Stimulated activated CD4-positive, alpha-beta T cell treated with anti-CD3 and anti-CD28 coated beads, Interleukin-1b, Interleukin-23, amount 100 ng/mL, for 24 hours (primary cell): ENCODE measurements at regions not wholly inside any gene's neighbourhood (a gene's known extent, or its start where the extent isn't known, plus 50 kb on each side); places are given as distances from the start of the nearest gene placed in this dataset.

ENCODE experiments used
- DNase-seq, 4 experiments: peaks; one replicate each; pipeline ENCODE4 v3.0.0-alpha.2; 2020; ENCODE audit warnings: low read depth in 4 of 4, low spot score in 1 of 4

- DNase-seq: no peak
Measured at GRCh38 chr4:65983061-65983460, 312.8 kb upstream of the EPHA5 start.

GRCh38 chr4:65976287-65976686, 306.0 kb upstream of the EPHA5 start:
- no peak for DNase-seq

GRCh38 chr4:65973186-65973585, 302.9 kb upstream of the EPHA5 start:
- no peak for DNase-seq

GRCh38 chr4:65971686-65972085, 301.4 kb upstream of the EPHA5 start:
- no peak for DNase-seq

- no peak for DNase-seq
Measured at GRCh38 chr4:65968831-65969558, 298.7 kb upstream of the EPHA5 start.

- DNase-seq: no peak
Measured at GRCh38 chr4:65960751-65961150, 290.5 kb upstream of the EPHA5 start.

GRCh38 chr4:65954416-65954815, 284.1 kb upstream of the EPHA5 start:
- no peak for DNase-seq

- no peak for DNase-seq
Measured at GRCh38 chr4:65951177-65951576, 280.9 kb upstream of the EPHA5 start.

GRCh38 chr4:65943076-65943475, 272.8 kb upstream of the EPHA5 start:
- DNase-seq: no peak

GRCh38 chr4:65924843-65925242, 254.6 kb upstream of the EPHA5 start:
- DNase-seq: no peak

GRCh38 chr4:65923616-65924015, 253.3 kb upstream of the EPHA5 start:
- DNase-seq: no peak

GRCh38 chr4:65921180-65921579, 250.9 kb upstream of the EPHA5 start:
- DNase-seq: no peak

- DNase-seq: no peak
Measured at GRCh38 chr4:65918872-65919271, 248.6 kb upstream of the EPHA5 start.

GRCh38 chr4:65918212-65918611, 247.9 kb upstream of the EPHA5 start:
- no peak for DNase-seq

- DNase-seq: no peak
Measured at GRCh38 chr4:65917486-65917885, 247.2 kb upstream of the EPHA5 start.

- DNase-seq: no peak
Measured at GRCh38 chr4:65911720-65912119, 241.4 kb upstream of the EPHA5 start.

- no peak for DNase-seq
Measured at GRCh38 chr4:65893957-65894755, 223.9 kb upstream of the EPHA5 start.

GRCh38 chr4:65893271-65893670, 223.0 kb upstream of the EPHA5 start:
- DNase-seq: no peak

GRCh38 chr4:65880594-65880993, 210.3 kb upstream of the EPHA5 start:
- no peak for DNase-seq

- DNase-seq: no peak
Measured at GRCh38 chr4:65868096-65868824, 198.0 kb upstream of the EPHA5 start.

- no peak for DNase-seq
Measured at GRCh38 chr4:65865489-65865888, 195.2 kb upstream of the EPHA5 start.

- DNase-seq: no peak
Measured at GRCh38 chr4:65861993-65862392, 191.7 kb upstream of the EPHA5 start.
